ENCODE measurements at regions not wholly inside any gene's neighbourhood (a gene's known extent, or its start where the extent isn't known, plus 50 kb on each side); places are given as distances from the start of the nearest gene placed in this dataset.
"Not testable (repeated sequence)": the region's sequence is repeated elsewhere in the genome, so short reads cannot be mapped to it uniquely, and the experiment has no call there.

DNA sequence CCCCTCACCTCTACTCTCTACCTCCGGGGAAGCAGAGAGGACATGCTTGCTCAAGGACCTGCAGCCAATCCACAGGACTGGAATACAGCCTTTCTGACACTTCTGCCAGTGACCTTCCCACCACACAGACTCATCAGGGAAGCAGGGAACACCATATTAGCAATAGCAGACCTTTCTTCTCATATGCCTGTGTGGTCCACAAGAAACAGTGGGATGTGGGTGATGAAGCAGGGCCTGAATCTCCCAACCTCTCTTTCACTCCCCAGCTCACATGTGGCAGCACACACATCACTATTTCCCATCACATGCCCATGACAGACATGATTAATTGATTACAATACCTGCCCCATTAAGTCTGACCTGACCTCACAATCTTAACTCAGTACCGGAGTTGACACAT, 695.1 kb downstream of the MATN1 start:
- no peak for DNase-seq (ENCODE audit: low read depth in 2 of 2, low spot score in 1 of 2)

DNA sequence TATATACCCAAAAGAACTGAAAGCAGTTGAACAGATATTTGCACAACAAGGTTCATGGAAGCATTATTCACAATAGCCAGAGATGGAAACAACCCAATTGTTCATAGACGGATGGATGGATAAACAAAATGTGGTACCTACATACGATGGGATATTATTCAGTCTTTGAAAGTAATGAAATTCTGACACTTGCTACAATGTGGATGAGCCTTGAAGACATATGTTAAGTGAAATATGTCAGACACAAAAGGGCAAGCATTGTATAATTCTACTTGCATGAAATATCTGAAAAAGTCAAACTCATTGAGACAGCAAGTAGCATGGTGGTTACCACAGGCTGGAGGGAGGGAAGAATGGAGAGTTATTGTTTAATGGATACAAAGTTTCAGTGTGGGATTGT, 696.1 kb downstream of the MATN1 start:
- no peak for DNase-seq (ENCODE audit: low read depth in 2 of 2, low spot score in 1 of 2)

DNA sequence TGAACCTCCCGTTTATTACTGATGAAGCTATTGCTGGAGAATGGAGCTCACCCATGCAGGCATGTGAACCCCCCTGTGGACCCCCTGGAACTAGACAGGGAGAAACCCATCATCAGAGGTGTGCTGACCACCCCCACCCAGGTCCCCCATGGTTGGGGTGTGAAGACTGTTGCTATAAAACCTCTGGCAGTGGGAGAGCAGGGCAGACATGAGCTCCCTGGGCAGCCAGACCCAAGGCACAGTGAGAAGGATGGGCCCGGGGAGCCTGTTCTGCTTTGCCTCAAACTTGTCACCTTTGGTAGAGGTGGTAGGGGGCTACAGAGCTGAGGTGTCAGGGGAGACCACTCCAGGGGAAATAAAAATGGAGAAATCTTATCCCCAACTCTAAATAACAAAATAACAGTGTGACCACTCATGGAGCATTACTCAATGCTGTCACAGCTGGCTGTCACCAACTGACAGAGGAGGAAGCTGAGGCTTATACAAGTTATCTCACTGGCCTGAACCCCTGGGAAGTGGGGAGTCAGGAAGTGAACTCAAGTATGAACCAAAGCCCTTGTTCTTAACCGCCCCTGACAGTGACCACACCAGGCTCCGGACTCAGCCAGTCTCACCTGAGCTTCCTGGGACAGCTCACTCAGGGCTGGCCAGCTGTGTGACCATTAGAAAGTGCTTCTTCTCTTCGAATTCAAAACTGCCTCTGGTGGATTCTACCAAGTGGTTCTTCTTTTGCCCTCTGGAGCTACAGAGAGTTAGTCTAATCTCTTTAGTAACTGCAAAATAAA, 698.8 kb downstream of the MATN1 start:
- no peak for DNase-seq (ENCODE audit: low read depth in 2 of 2, low spot score in 1 of 2)

DNA sequence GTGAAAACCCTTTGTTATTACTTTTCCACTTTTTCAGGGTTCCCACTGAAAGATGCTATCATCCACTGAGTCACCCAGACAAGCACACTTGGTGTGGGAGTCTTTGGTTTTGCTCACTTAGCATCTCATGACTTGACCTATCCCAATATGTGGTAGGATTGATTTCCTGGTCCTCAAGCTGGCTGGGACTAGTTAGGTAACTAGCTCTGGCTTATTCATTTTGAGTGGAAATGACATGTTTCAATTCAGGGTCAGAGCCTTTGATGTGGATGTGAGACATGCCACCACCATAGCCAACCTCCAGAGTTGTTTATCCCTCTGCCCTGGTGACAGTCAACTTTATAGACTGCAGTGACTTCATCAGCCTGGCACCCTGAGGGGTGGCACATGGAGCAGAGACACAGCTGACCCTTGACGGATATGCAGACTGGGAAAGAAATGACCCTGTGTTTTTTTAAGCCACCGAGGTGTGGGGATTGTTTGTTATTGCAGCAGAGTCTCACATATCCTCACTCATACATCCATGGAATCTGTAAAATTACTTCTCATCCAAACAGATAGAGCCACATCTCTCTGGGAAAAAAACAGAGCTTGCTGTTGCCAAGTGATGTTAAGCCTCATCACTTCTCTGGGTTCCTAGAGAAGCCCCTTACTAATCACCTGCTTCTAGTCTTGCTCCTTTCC, 699.9 kb downstream of the MATN1 start:
- no peak for DNase-seq (ENCODE audit: low read depth in 2 of 2, low spot score in 1 of 2)

DNA sequence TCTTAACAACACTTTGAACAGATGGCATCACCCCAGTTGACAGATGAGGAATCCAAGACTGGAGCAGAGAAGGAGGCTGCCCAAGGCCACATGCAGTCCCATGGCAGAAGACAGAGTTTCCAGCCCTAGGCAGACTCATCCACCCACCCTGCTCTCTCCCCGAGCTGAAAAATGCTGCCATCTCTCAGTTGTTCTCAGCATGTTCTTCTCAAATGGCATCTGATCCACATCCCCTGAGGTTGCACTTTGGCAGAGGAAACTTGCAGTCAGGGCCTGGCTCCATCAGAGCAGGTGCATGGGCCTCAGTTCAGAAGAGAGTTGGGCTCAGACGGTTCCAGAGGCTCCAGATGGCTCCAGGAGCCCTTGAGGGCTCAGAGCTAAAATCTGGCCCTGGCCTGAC, 709.4 kb downstream of the MATN1 start:
- no peak for DNase-seq (ENCODE audit: low read depth in 2 of 2, low spot score in 1 of 2)

GRCh38 chr1:30012455-30013440, 710.6 kb downstream of the MATN1 start:
- no peak for DNase-seq (ENCODE audit: low read depth in 2 of 2, low spot score in 1 of 2)

DNA sequence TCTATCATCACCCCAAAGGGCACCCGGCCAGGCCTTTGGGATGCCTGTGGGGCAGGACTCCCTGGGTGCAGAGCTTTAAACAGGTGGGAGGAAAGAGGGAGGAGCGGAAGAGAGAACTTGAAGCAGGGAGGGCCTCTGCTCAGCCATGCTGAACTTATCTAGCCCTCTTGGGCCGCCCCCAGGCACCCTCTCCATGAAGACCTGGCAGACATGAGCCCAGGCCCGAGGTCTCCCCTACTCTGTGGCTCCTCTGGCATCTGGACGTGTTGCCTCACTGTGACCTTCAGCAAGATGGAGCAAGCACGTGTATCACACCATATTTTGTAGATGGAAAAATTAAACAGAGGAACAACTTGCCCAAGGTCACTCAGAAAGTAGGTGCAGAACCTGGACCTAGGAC, 711.4 kb downstream of the MATN1 start:
- no peak for DNase-seq (ENCODE audit: low read depth in 2 of 2, low spot score in 1 of 2)

- DNase-seq (ENCODE audit: low read depth in 2 of 2, low spot score in 1 of 2), result no peak
Observed at GRCh38 chr1:30010506-30011106, 712.8 kb downstream of the MATN1 start.

DNA sequence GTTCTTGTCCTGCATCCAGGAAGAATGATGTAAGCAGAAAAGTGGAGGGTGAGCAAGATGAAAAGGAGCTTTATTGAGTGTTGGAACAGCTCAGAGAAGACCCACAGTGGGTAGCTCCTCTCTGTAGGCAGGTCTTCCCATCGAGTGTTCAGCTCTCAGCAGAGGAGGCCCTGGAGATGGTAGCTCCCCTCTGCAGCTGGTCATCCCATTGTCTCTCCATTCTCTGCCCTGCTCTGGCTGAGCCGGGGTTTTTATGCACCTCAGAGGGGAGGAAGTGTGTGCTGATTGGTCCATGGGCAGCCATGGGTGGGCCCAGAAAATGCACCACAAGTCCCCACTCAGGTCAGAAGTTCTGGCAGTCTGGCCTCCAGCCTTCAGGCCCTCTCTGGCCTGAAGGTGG, 713.7 kb downstream of the MATN1 start:
- no peak for DNase-seq (ENCODE audit: low read depth in 2 of 2, low spot score in 1 of 2)

- no peak for DNase-seq (ENCODE audit: low read depth in 2 of 2, low spot score in 1 of 2)
Observed at GRCh38 chr1:30008998-30009657, 714.3 kb downstream of the MATN1 start.

DNA sequence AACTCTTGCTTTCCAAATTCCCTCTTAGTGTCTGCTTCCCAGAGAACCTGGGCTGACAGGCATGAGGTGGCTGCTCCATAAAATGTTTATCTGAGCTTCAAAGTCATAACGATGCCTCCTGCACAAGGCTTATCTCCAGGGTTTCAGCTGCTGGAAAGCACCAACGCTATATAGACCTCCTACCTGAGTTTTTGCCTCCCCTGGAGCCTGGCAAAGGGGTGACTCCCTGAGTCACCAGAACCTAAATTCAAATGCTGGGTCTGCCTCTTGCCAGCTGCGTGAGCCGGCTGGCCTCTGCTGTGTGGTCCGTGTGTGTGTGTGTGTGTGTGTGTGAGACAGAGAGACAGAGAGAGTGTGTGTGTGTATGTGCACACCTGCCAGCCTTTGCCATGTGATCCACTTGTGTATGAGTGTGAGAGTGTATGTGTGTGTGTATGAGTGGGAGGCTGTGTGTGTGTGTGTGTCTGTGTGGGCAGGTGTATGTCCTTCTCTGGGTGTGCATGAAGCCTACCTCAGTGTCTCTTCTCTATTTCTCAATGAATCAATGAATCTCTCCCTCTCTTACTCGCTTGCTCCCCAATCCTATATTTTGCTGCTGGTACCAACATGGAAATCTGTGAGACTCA, 714.9 kb downstream of the MATN1 start:
- DNase-seq (ENCODE audit: low read depth in 2 of 2, low spot score in 1 of 2), result no peak

- DNase-seq (ENCODE audit: low read depth in 2 of 2, low spot score in 1 of 2), result no peak
Observed at GRCh38 chr1:30005972-30006619, 717.3 kb downstream of the MATN1 start.

GRCh38 chr1:30001732-30002039, 721.7 kb downstream of the MATN1 start:
- DNase-seq (ENCODE audit: low read depth in 2 of 2, low spot score in 1 of 2), result no peak

- DNase-seq (ENCODE audit: low read depth in 2 of 2, low spot score in 1 of 2), result no peak
Observed at GRCh38 chr1:30001011-30001731, 722.2 kb downstream of the MATN1 start.

DNA sequence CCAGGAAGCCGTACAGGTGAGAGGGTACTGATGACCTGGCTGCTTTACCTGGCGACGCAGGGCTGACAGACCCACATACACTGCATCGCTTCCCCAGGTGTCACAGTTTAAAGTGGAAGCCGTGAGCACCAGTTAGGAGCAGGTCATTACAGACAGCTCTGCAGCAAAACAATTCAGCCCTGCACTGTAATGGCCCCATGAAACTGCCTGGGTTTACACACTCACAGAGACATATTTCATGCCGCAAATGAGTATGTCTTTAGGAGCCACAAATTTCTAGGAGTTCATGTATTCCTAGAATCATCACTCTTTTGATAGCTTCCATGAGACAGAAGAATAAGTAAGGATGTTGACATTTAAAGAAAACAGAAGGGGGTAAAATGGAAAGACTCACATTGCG, 723.1 kb downstream of the MATN1 start:
- DNase-seq (ENCODE audit: low read depth in 2 of 2, low spot score in 1 of 2), result no peak

GRCh38 chr1:29999595-29999994, 723.8 kb downstream of the MATN1 start:
- DNase-seq (ENCODE audit: low read depth in 2 of 2, low spot score in 1 of 2), result no peak

DNA sequence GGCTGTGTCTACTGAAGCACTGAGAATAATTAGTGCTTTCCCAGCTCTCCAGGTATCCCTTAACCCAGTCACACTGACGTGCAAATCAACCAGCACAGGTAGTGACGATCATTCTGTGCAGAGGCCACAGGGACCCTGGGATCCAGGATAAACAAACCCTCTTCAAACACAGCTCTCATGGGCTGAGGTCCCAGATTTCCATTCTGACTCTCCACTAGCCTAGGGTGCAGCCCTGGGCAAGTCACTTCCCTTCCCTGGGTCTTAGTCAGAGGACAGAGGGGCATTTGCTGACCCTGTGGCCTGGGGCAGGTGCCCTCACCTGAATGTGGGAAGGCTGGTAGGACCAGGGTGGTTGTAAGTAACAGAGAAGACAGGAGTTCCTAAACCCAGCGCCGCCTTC, 724.7 kb downstream of the MATN1 start:
- DNase-seq (ENCODE audit: low read depth in 2 of 2, low spot score in 1 of 2), result no peak

- DNase-seq (ENCODE audit: low read depth in 2 of 2, low spot score in 1 of 2), result not testable (repeated sequence)
Observed at GRCh38 chr1:29997818-29998217, 725.6 kb downstream of the MATN1 start.

DNA sequence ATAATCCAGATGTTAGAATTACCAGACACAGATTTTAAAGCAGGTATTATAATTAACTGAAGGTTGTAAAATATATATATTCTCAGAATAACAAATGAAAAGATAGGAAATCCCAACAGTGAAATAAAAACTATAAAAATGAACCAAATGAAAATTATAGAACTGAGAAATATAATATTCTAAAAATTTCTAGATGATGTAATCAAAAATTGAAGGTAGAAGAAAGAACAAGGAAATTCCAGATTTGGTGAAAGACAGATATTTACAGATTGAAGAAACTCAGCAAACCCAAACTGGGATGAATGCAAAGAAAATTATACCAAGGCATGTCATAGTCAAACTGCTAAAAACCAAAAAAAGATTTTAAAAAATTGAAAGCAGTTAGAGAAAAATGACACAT, 729.4 kb downstream of the MATN1 start:
- no peak for DNase-seq (ENCODE audit: low read depth in 2 of 2, low spot score in 1 of 2)

All from stimulated activated CD8-positive, alpha-beta memory T cell treated with anti-CD3 and anti-CD28 coated beads, Interleukin-4, amount 100 ng/mL, for 1 hour (primary cell).